ENCODE measurements at regions not wholly inside any gene's neighbourhood (a gene's known extent, or its start where the extent isn't known, plus 50 kb on each side); places are given as distances from the start of the nearest gene placed in this dataset.
A peak's percentile ranks its signal among the peaks of the same experiment; 100 is the strongest.

DNA sequence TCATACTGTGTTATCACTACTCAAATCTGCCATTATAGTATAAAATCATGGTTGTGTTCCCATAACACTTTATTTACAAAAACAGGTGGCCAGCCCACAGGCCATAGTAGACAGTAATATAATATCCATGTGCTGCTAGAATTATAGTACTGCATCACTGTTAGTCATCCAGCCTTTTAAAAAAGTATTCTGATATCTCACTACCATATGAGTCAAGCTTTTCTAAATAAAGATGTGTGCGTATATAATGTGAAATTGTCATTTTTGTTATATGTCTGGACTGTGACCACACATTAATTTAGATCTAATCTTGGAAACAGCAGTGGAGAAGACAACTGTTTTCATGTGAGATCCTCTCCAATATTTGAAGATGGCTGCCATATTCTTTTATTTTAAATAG, 1049.1 kb upstream of the GOT2 start:
- Histone ChIP-seq H3K27me3 (no peaks in the 10 kb centered on the region), H3K36me3 (ENCODE audit: low read depth, missing control alignments) (no peaks in the 10 kb centered on the region), H3K27ac (no peak overlapping the region), H3K9me3 (no peaks in the 10 kb centered on the region), H3K4me3 (no peak overlapping the region), H3K4me1 (no peaks in the 10 kb centered on the region)
- no peak for DNase-seq
- intact Hi-C loops (cut with DNase I; ENCODE audit: low total_unique reads) = no loop called here
- 90 to 100% methylated on average over 1 of the region's 1 CpG for WGBS, 2 donors
- TF ChIP-seq CTCF (IDR thresholded peaks at IDR 0.05) (no peak), POLR2A (IDR thresholded peaks at IDR 0.05) (no peak)

DNA sequence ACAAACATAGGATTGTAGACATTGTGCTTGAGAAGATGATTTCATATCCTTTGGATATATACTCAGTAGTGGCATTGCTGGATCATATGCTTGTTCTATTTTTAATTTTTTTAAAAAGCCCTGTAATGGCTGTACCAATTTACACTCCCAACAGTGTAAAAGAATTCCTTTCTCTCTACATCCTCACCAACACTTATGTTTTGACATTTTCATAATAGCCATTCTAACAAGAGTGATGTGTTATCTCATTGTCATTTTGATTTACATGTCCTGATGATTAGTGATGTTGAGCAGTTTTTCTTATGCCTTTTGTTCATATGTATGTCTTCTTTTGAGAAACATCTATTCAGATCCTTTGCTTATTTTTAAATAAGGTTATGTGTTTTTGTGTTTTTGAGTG, 1039.2 kb upstream of the GOT2 start:
- no peaks in the 10 kb centered on the region for H3K36me3 ChIP-seq (ENCODE audit: low read depth, missing control alignments)
- no peaks in the 10 kb centered on the region for H3K4me1 ChIP-seq
- H3K27me3 ChIP-seq = no peaks in the 10 kb centered on the region
- H3K4me3 ChIP-seq = no peak overlapping the region
- TF ChIP-seq POLR2A (IDR thresholded peaks at IDR 0.05) = no peak
- no peak for TF ChIP-seq CTCF (IDR thresholded peaks at IDR 0.05)
- intact Hi-C loops (cut with DNase I; ENCODE audit: low total_unique reads) = no loop called here
- H3K9me3 ChIP-seq = no peaks in the 10 kb centered on the region
- H3K27ac ChIP-seq = no peak overlapping the region
- no peak for DNase-seq

GRCh38 chr16:59759296-59759695, 1025.2 kb upstream of the GOT2 start:
- DNase-seq = no peak
- H3K4me1 ChIP-seq = no peaks in the 10 kb centered on the region
- no peak for TF ChIP-seq CTCF (IDR thresholded peaks at IDR 0.05)
- TF ChIP-seq POLR2A (IDR thresholded peaks at IDR 0.05) = no peak
- H3K4me3 ChIP-seq = no peak overlapping the region
- WGBS, 2 donors = 74 to 85% methylated on average over 3 of the region's 3 CpGs
- H3K27me3 ChIP-seq = no peaks in the 10 kb centered on the region
- no peak overlapping the region for H3K27ac ChIP-seq
- no peaks in the 10 kb centered on the region for H3K9me3 ChIP-seq
- H3K36me3 ChIP-seq (ENCODE audit: low read depth, missing control alignments) = no peaks in the 10 kb centered on the region
- intact Hi-C loops (cut with DNase I; ENCODE audit: low total_unique reads) = no loop called here

DNA sequence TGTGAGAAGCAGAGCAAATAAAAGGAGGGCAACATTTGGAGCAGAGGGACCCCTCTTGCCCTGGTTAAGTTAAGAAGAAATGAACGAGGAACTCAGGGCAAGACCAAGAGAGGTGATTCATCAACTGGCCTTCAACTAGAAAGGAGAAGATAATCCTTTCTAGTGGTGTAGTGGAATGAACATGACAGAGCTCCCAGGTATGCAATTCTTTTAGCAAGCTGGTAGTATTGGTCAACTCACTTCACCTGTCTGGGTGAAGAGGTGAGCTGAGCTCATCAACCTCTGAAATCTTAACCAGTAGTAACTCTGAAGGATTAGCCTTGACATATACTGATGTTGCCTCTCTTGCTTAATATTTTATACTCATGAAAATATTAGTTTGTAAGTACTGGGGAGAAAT, 1024.7 kb upstream of the GOT2 start:
- Histone ChIP-seq H3K4me1 (no peaks in the 10 kb centered on the region), H3K27me3 (no peaks in the 10 kb centered on the region), H3K4me3 (no peak overlapping the region), H3K9me3 (no peaks in the 10 kb centered on the region), H3K36me3 (ENCODE audit: low read depth, missing control alignments) (no peaks in the 10 kb centered on the region), H3K27ac (no peak overlapping the region)
- DNase-seq = no peak
- TF ChIP-seq CTCF (IDR thresholded peaks at IDR 0.05) = no peak
- no peak for TF ChIP-seq POLR2A (IDR thresholded peaks at IDR 0.05)
- intact Hi-C loops (cut with DNase I; ENCODE audit: low total_unique reads) = no loop called here
- WGBS, 2 donors = 83 to 87% methylated on average over 1 of the region's 1 CpG

DNA sequence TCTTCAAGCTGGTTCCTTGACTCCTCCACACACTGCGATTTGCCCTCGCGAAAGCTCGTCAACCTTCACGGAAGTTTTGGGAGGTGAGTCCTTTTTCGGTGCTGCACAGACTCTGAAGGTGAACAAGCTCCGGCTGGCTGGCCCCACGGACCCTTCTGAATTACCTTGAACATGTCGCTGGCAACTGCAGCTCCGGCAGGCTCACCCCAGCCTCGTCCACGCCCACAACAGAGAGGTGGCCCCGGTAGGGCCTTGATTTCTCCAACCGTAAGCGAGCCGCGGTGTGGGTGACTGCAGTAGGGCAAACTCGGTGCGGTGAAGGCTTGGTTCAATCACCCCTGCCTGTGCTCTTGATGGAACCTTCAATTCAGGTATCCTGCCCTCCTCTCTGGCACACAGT, 1020.7 kb upstream of the GOT2 start:
- Histone ChIP-seq H3K27ac (no peak overlapping the region), H3K4me1 (no peaks in the 10 kb centered on the region), H3K9me3 (no peaks in the 10 kb centered on the region), H3K4me3 (no peak overlapping the region), H3K36me3 (ENCODE audit: low read depth, missing control alignments) (no peaks in the 10 kb centered on the region), H3K27me3 (no peaks in the 10 kb centered on the region)
- WGBS, 2 donors = 73 to 75% methylated on average over 19 of the region's 19 CpGs
- TF ChIP-seq CTCF (IDR thresholded peaks at IDR 0.05) = no peak
- no peak for TF ChIP-seq POLR2A (IDR thresholded peaks at IDR 0.05)
- intact Hi-C loops (cut with DNase I; ENCODE audit: low total_unique reads) = no loop called here
- DNase-seq = peak; percentile 14

Measured in testis (tissue), 2 donors.